ENCODE measurements at regions not wholly inside any gene's neighbourhood (a gene's known extent, or its start where the extent isn't known, plus 50 kb on each side); places are given as distances from the start of the nearest gene placed in this dataset.

DNA sequence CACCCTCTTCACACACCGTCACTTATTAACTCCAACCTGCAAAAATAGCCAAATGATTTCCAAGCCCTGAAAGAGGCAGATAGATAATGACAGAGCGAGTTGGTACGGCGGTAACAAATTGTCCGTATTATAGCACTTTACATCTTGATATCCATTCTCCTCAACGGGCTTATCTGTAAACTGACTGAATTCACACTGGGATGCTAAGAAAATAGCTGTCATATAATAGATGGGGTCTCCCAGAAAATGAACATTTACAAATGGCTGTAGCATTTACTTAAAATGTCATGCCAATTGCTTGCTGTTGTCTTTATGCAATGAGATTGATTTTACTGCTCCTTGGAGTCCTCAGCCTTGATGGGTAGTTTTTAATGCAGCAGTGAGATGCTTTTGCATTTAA is 225.8 kb upstream of the SDK2 start:
- Mint-ChIP-seq H3K4me3 (no peak overlapping the region), H3K4me1 (ENCODE audit: low read depth) (no peaks in the 10 kb centered on the region), H3K27me3 (no peaks in the 10 kb centered on the region), H3K9me3 (ENCODE audit: low read depth) (no peaks in the 10 kb centered on the region), H3K36me3 (no peaks in the 10 kb centered on the region), H3K27ac (no peak overlapping the region)

DNA sequence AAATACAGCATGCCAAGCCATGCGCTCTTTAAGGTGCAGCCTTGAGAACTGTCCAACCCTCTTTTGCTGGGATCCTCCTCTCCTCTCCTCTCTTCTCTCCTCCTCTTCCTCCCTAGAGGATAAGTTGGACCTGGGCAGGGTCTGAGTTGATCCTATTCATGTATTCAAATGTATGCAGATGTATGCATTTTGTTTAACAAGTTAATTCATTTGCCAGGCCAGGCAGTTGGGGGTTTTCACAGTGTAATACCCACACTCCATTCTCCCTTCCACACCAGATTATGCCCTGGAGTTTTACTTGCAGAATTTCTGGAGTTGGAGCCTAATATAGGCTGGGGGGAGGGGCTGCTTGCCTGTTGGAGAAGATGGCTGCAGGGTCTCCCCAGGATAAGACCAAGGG is 226.2 kb upstream of the SDK2 start:
- H3K4me3 Mint-ChIP-seq, result no peak overlapping the region
- H3K36me3 Mint-ChIP-seq, result no peaks in the 10 kb centered on the region
- no peaks in the 10 kb centered on the region for H3K27me3 Mint-ChIP-seq
- no peaks in the 10 kb centered on the region for H3K4me1 Mint-ChIP-seq (ENCODE audit: low read depth)
- H3K27ac Mint-ChIP-seq, result no peak overlapping the region
- H3K9me3 Mint-ChIP-seq (ENCODE audit: low read depth), result no peaks in the 10 kb centered on the region

DNA sequence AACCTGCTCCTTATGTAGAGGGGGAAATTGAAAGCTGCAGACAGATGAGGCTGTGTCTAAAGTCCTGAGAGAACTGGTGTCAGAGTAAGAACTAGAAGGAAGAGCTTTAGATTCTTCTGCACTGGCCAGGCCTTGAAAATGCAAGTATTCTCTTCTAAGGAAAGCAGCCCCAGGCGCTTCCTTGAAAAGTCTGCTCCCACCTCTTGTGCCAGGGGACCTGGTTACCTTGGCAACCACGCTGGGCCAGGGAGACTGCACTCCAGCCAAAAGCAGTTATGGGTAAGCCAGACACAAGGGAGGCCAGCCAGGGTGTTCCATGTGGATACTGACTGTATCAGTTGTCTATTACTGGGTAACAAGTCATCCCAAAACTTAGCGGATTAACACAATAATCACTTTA is 228.6 kb upstream of the SDK2 start:
- Mint-ChIP-seq H3K4me3 (no peak overlapping the region), H3K36me3 (no peaks in the 10 kb centered on the region), H3K27ac (no peak overlapping the region), H3K4me1 (ENCODE audit: low read depth) (no peaks in the 10 kb centered on the region), H3K9me3 (ENCODE audit: low read depth) (no peaks in the 10 kb centered on the region), H3K27me3 (no peaks in the 10 kb centered on the region)

DNA sequence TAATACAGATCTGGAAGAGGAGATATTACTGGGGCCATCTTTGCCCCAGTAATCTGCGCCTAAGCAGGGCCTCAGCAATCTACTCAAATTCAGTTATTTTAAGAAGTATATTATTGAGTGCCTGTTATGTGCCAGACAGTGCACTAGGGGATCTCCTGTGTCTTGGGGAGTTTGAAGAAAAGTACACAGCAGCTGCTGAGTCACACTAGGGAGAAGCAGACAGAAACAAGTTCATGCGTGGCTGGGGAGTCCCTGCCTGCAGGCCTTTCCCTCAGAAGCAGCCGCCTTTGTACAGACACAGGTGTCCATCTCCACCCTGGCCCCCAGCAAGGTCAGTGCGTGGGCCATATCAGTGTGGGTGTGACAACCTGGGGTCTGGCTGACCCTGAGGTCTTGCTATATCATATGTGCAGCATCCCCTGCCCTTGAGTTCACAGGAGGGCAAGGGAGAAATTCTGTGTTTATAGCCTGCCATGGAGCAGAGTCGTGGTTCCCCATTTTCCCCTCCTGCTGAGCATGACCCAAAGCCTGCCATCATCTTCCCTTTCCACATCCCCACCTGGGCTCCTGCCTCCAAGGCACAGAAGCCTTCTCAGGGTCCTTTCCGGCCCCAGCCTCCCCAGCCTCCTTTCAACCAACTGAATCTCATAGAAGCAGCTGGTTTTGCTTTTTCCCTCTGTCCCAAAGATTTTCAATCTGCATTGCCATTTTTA is 229.9 kb upstream of the SDK2 start:
- no peak overlapping the region for H3K27ac Mint-ChIP-seq
- H3K4me1 Mint-ChIP-seq (ENCODE audit: low read depth), result no peaks in the 10 kb centered on the region
- H3K36me3 Mint-ChIP-seq, result no peaks in the 10 kb centered on the region
- H3K9me3 Mint-ChIP-seq (ENCODE audit: low read depth), result no peaks in the 10 kb centered on the region
- H3K27me3 Mint-ChIP-seq, result no peaks in the 10 kb centered on the region
- H3K4me3 Mint-ChIP-seq, result no peak overlapping the region

DNA sequence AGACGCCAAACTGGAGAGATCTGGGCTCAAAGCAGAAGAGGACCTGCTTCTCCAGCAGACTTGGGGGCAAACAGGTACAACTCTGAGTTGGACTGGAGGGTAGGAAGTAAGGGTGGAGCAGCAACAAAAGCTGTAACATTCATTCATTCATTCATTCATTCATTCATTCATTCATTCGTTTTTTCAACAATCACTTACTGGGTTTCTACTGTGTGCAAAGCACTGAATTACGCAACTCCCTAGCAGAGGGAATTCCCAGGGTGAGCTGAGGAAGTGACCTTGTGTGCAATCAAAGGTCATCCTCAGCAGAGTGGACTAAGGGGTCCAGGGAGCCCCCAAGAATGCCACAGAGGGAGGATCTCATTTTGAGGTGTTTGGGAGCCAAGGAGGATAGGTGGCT is 231.1 kb upstream of the SDK2 start:
- Mint-ChIP-seq H3K9me3 (ENCODE audit: low read depth) (no peaks in the 10 kb centered on the region), H3K4me1 (ENCODE audit: low read depth) (no peaks in the 10 kb centered on the region), H3K36me3 (no peaks in the 10 kb centered on the region), H3K27me3 (no peaks in the 10 kb centered on the region), H3K4me3 (no peak overlapping the region), H3K27ac (no peak overlapping the region)

DNA sequence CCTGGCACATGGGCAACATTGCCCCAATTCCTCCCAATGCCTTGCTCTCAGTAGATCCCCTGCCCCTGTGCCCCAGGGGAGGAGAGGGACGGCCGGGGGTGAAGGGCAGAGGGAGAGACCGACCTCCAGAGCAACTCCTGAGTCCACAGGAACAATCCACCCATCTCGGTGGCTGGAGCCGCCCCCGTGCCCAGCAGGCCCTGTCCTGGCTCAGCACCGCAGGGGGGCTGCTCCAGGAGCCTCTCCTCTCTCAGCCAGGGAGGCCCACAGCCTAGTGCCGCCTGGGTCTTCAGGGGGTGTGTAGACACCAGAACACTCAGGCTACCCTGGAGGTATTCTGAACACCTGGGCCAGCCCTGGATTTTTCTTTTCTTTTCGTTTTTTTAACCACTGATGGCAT is 233.7 kb upstream of the SDK2 start:
- H3K9me3 Mint-ChIP-seq (ENCODE audit: low read depth), result no peaks in the 10 kb centered on the region
- H3K27me3 Mint-ChIP-seq, result no peaks in the 10 kb centered on the region
- H3K36me3 Mint-ChIP-seq, result no peaks in the 10 kb centered on the region
- H3K4me3 Mint-ChIP-seq, result no peak overlapping the region
- no peak overlapping the region for H3K27ac Mint-ChIP-seq
- no peaks in the 10 kb centered on the region for H3K4me1 Mint-ChIP-seq (ENCODE audit: low read depth)

DNA sequence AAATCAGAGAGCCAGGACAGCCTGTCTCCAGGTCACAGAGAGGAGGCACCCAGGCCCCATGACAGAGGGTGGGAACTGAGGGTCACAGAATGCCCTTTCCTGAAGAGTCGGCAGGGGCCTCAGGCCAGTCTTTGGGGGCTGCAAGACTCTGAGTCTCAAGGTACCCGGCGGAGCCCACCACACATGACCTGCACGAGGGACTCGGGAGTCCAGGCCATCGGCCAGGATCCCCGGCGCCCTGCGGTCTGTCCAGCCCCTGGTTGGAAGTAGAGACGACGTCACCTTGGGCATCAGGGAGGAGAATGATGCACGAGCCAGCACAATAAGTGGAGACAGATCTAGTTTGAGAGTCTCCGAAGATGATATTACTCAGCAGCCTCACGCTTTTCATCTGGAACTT is 234.7 kb upstream of the SDK2 start:
- H3K27me3 Mint-ChIP-seq, result no peaks in the 10 kb centered on the region
- H3K36me3 Mint-ChIP-seq, result no peaks in the 10 kb centered on the region
- no peak overlapping the region for H3K27ac Mint-ChIP-seq
- H3K4me1 Mint-ChIP-seq (ENCODE audit: low read depth), result no peaks in the 10 kb centered on the region
- H3K9me3 Mint-ChIP-seq (ENCODE audit: low read depth), result no peaks in the 10 kb centered on the region
- H3K4me3 Mint-ChIP-seq, result no peak overlapping the region

DNA sequence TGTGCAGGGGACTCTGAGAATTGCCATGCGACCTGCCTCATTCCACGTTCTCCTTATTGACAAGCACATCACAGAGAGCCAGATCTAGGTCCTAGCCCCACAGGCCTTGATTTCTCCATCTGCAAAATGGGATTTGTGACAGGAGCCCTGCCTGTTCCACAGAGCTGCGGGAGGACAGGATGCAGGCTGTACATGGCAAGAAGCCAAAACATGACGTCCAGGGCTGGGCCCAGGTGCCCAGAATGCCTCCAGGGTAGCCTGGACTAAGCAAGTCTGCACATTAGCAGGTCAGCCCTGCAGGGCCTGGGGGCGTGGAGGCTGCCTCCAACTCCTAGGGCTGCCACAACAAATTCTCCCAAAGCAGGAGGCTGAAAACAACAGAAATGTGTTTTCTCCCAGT is 235.7 kb upstream of the SDK2 start:
- H3K4me1 Mint-ChIP-seq (ENCODE audit: low read depth), result no peaks in the 10 kb centered on the region
- no peaks in the 10 kb centered on the region for H3K27me3 Mint-ChIP-seq

DNA sequence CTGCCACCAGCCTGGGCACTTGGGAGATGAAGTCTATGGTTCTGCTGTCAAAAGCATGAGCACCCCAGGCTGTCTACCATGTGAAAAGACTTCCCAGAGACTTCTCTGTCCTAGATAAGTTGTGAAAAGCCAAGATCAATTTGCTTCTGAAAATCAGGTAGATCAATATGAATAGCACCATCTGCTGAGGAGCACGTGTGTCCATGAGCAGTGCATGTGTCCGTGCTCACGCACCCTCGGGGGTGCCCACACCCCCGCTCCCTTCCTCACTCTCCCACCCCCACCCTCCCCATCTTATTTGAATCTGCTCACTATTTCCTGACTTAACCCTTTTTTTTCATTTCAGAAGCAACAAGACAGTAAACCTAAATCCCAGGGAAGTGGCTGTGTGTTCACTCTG is 238.3 kb upstream of the SDK2 start:
- Mint-ChIP-seq H3K36me3 (no peaks in the 10 kb centered on the region), H3K27ac (no peak overlapping the region)

More for the DNA sequence above, 235.7 kb upstream of the SDK2 start:
- Mint-ChIP-seq H3K9me3 (ENCODE audit: low read depth) (no peaks in the 10 kb centered on the region), H3K27ac (no peak overlapping the region), H3K4me3 (no peak overlapping the region), H3K36me3 (no peaks in the 10 kb centered on the region)

DNA sequence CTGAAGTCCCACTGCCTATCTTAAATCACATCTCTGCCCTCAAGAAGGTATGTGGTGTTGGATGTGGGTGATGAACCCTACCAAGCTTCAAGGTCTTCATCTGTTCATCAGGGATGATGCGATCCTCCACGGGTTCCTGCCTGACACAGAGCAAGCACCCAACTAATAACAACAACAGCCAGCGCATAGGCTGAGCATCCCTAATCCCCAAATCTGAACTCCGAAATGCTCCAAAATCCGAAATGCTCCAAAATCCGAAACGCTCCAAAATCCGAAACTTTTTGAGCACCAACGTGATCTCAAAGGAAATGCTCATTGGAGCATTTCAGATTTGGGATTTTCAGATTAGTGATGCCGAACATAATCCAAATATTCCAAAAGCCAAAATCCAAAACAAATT is 238.9 kb upstream of the SDK2 start:
- H3K27me3 Mint-ChIP-seq, result no peaks in the 10 kb centered on the region
- H3K9me3 Mint-ChIP-seq (ENCODE audit: low read depth), result no peaks in the 10 kb centered on the region
- H3K27ac Mint-ChIP-seq, result no peak overlapping the region
- no peaks in the 10 kb centered on the region for H3K4me1 Mint-ChIP-seq (ENCODE audit: low read depth)
- no peaks in the 10 kb centered on the region for H3K36me3 Mint-ChIP-seq
- H3K4me3 Mint-ChIP-seq, result no peak overlapping the region

More for the DNA sequence above, 238.3 kb upstream of the SDK2 start:
- Mint-ChIP-seq H3K9me3 (ENCODE audit: low read depth) (no peaks in the 10 kb centered on the region), H3K4me3 (no peak overlapping the region), H3K4me1 (ENCODE audit: low read depth) (no peaks in the 10 kb centered on the region), H3K27me3 (no peaks in the 10 kb centered on the region)

DNA sequence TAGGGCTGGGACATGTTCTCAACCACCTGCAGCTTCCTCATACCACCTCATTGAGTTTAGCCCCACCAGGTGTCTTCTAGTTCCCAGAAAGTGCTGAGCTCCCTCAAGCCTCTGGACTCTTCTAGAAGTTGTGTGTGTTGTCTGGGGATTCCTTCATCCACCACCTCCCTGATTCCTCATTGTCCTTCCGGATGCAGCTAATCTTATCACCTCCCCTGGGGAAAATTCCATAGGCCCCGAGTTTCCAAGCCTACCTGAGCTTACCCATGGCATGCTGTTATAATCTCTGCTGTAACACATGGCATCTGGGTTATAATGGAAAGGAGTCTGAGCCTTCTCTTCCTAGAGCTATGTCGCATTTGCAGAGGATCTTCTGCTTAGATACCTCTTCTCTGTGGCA is 243.5 kb upstream of the SDK2 start:
- Mint-ChIP-seq H3K4me1 (ENCODE audit: low read depth) (no peaks in the 10 kb centered on the region), H3K27ac (no peak overlapping the region)

DNA sequence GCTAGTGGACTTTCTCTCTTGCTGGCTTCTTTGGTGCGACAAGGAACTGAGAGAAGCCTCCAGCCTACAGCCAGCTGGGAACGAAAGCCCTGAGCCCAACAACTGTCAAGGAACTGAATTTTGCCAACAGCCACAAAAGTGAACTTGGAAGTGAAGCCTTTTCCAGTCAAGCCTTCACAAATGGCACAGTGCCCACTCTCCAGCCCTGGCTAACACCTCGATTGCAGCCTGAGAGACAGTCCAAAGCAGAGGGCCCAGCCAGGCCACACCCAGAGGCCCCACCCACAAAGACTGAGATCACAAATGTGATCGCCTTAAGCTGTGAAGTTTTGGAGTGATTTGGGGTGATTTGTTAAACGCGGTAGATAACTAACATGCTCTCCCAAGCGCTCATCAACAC is 244.6 kb upstream of the SDK2 start:
- Mint-ChIP-seq H3K9me3 (ENCODE audit: low read depth) (no peaks in the 10 kb centered on the region), H3K27me3 (no peaks in the 10 kb centered on the region), H3K4me1 (ENCODE audit: low read depth) (no peaks in the 10 kb centered on the region), H3K27ac (no peak overlapping the region), H3K36me3 (no peaks in the 10 kb centered on the region), H3K4me3 (no peak overlapping the region)

More for the DNA sequence above, 243.5 kb upstream of the SDK2 start:
- no peaks in the 10 kb centered on the region for H3K36me3 Mint-ChIP-seq
- H3K9me3 Mint-ChIP-seq (ENCODE audit: low read depth), result no peaks in the 10 kb centered on the region
- no peaks in the 10 kb centered on the region for H3K27me3 Mint-ChIP-seq
- no peak overlapping the region for H3K4me3 Mint-ChIP-seq

DNA sequence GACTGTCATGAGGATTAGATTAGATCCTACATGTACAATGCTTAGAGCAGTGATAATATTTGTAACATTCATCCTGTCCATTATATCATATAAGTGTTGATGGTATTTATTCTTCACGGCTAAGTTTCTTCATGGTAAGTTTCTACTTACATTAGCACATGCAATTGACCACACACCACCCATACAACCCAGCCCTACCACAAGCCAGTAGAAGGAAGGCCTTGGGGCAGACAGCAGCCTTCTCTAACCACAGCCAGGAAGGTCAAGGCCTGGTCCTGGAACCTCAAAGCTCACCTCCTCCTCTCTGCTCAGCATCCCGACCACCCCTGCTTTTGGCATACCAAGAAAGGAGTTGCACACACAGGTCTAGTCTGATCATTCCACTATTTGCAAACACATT is 245.2 kb upstream of the SDK2 start:
- Mint-ChIP-seq H3K27me3 (no peaks in the 10 kb centered on the region), H3K36me3 (no peaks in the 10 kb centered on the region), H3K4me1 (ENCODE audit: low read depth) (no peaks in the 10 kb centered on the region), H3K27ac (no peak overlapping the region), H3K9me3 (ENCODE audit: low read depth) (no peaks in the 10 kb centered on the region), H3K4me3 (no peak overlapping the region)

DNA sequence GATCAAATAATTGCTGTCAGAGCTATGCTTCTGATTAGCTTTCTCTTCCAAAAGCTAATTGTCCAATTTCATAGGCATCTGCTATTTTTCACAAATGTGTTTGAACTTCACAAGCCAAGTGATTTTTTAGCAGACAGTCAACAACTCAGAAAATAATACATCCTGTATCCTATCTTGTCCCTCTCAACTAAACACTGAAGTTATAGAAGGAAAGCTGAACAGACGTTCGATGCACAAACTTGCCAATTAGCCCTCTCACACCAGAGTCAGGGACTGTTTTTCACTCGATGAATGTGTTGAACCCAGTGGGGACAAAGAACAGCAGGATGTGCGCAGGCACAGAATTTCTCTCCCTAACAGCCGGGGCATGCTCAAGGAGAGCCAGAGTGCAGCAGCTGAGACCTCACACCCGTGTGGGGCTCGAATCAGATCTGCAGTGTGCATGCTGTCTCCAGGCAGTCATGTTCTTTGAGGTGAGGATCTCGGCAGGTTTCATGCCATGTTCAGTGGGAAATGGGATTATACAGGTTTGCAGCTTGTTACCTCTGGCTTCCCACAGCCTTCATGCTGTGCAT is 246.7 kb upstream of the SDK2 start:
- no peak overlapping the region for H3K27ac Mint-ChIP-seq
- no peaks in the 10 kb centered on the region for H3K4me1 Mint-ChIP-seq (ENCODE audit: low read depth)
- H3K9me3 Mint-ChIP-seq (ENCODE audit: low read depth), result no peaks in the 10 kb centered on the region
- H3K4me3 Mint-ChIP-seq, result no peak overlapping the region
- H3K36me3 Mint-ChIP-seq, result no peaks in the 10 kb centered on the region
- H3K27me3 Mint-ChIP-seq, result peaks cover 2% of the 10 kb centered on the region

DNA sequence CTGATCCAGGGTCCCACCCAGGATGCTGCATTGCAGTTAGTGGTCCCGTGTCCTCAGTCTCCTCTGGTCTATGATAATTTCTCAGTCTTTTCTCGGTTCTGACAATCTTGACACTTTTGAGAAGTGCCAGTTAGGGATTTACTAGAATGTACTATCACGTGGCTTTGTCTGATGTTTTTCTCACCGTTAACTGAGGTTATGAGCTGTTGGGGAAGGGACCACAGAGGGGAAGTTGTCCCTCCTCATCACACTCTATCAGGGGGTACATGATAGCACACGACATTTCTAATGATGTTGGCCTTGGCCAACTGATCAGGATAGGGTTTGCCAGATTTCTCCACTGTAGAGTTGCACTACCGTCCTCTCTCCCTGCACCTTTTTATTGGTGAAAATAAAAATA is 250.9 kb upstream of the SDK2 start:
- H3K4me3 Mint-ChIP-seq, result no peak overlapping the region
- peaks cover 10% of the 10 kb centered on the region for H3K27me3 Mint-ChIP-seq
- no peaks in the 10 kb centered on the region for H3K4me1 Mint-ChIP-seq (ENCODE audit: low read depth)

DNA sequence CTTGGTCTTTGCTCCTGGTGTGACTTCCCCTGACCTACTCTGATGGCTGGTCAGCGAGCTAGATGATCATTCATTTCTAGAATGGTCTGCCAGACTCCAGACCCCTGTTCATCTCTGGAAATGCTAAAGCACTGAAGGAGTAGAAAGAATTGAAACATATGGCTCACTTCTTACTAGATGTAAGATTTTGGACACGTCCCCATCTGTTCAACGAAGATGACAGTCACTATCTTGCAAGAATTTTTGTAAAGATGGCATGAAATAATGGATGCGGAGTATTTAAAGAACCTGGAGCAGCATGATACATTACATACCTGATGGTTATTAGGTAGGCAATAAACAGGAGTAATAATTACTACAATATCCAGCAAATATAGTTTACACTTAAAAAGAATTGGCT is 252.7 kb upstream of the SDK2 start:
- peaks cover 22% of the 10 kb centered on the region for H3K27me3 Mint-ChIP-seq
- no peak overlapping the region for H3K4me3 Mint-ChIP-seq
- H3K4me1 Mint-ChIP-seq (ENCODE audit: low read depth), result peaks cover 7% of the 10 kb centered on the region
- H3K9me3 Mint-ChIP-seq (ENCODE audit: low read depth), result no peaks in the 10 kb centered on the region
- no peaks in the 10 kb centered on the region for H3K36me3 Mint-ChIP-seq
- no peak overlapping the region for H3K27ac Mint-ChIP-seq

More for the DNA sequence above, 250.9 kb upstream of the SDK2 start:
- Mint-ChIP-seq H3K36me3 (no peaks in the 10 kb centered on the region), H3K9me3 (ENCODE audit: low read depth) (no peaks in the 10 kb centered on the region), H3K27ac (no peak overlapping the region)
